Activated B cell treated with CpG ODN at 0.5 μM for 24 hours (primary cell): ENCODE measurements at regions not wholly inside any gene's neighbourhood (a gene's known extent, or its start where the extent isn't known, plus 50 kb on each side); places are given as distances from the start of the nearest gene placed in this dataset.
A peak's percentile ranks its signal among the peaks of the same experiment; 100 is the strongest.

ENCODE experiments used
- ATAC-seq: fragments of 200-7000 bp; cut with Tn5 transposase; one replicate; pipeline ENCODE4 v1.10.0; 2021; ENCODE audit warnings: low read depth, mild to moderate bottlenecking, moderate library complexity
- CTCF ChIA-PET: fragments of 350-600 bp; sonication (Branson Sonifier 250); formaldehyde crosslinking; loops from one replicate; lab custom pipeline; 2021; ENCODE audit warnings: antibody characterized with exemption; lab: Charles Lee
- POLR2A ChIA-PET: fragments of 350-600 bp; sonication (Branson Sonifier 250); formaldehyde crosslinking; loops from one replicate; lab custom pipeline; 2021; ENCODE audit warnings: antibody characterized with exemption; lab: Charles Lee
- DNase-seq: peaks from one replicate; pipeline ENCODE4 v3.0.0; 2022
- H3K27ac Mint-ChIP-seq: one replicate; pipeline ENCODE4 v1.8.0; 2020; ENCODE audit warnings: mixed read lengths
- H3K27me3 Mint-ChIP-seq: one replicate; pipeline ENCODE4 v1.8.0; 2021; ENCODE audit warnings: mixed read lengths
- H3K36me3 Mint-ChIP-seq: one replicate; pipeline ENCODE4 v1.8.0; 2021; ENCODE audit warnings: low read depth, mixed read lengths
- H3K4me1 Mint-ChIP-seq: one replicate; pipeline ENCODE4 v1.8.0; 2021; ENCODE audit warnings: mixed read lengths
- H3K4me3 Mint-ChIP-seq: one replicate; pipeline ENCODE4 v1.8.0; 2020; ENCODE audit warnings: mild to moderate bottlenecking, mixed read lengths
- H3K9me3 Mint-ChIP-seq: one replicate; pipeline ENCODE4 v1.8.0; 2020; ENCODE audit warnings: mixed read lengths
- CTCF ChIP-seq: fragments of 200-600 bp; IDR thresholded peaks from one replicate; pipeline ENCODE4 v1.8.0; 2022; ENCODE audit warnings: antibody characterized with exemption, mild to moderate bottlenecking
- intact Hi-C: fragments of 100-400 bp; cut with micrococcal nuclease; formaldehyde crosslinking; loops from one replicate; pipeline ENCODE4 v1.15.1; 2024

- ChIA-PET CTCF (interaction anchor here (0.9 to 1.3 kb wide), 4 partner anchors 16 to 186 kb away, joined by 3 read pairs; no protein-coding TSS in a partner anchor), POLR2A (no interaction called here)
- Mint-ChIP-seq H3K4me3 (no peak overlapping the region), H3K27me3 (peaks cover 7% of the 10 kb centered on the region), H3K36me3 (no peaks in the 10 kb centered on the region), H3K27ac (no peak overlapping the region), H3K9me3 (no peaks in the 10 kb centered on the region), H3K4me1 (peaks cover 6% of the 10 kb centered on the region)
- ATAC-seq (peak; percentile 87), DNase-seq (no peak)
- intact Hi-C loops = no loop called here
- no peak for TF ChIP-seq CTCF
Measured at GRCh38 chr12:69052613-69053408, 119.8 kb upstream of the CPM start.

DNA sequence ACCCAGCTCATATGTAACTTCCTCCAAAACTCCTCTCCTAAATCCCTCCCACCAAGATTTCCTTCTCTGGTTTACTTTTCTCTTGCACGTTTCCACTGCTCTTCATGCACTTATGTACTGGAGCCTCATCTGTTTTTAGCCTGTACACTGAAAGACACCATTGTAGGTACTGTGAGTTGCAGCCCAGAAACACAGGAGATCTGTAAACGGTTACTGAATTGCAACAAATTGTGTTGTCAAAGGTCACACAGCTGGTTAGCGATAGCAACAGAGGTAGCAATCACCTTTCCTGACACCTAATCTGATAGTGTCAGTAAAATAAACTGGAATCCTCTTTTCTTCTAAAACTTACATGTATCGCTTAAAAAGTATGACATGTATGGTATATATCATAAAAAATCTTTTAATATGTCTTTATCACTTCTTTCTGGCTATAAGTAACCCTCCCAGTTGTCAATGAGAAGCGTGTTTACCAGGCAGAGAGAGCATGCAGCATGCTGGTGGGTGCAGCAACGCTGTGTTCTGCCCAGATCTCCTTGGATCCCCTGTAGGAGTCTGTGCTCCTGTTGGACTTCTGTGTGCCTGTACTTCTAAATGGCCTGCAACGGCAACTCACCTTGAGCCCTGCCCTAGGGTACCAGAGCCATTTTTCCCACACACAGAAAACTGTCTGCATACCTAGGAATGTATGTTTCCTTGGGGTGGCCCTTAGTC, 121.5 kb upstream of the CPM start:
- Mint-ChIP-seq H3K36me3 (no peaks in the 10 kb centered on the region), H3K4me3 (no peak overlapping the region), H3K9me3 (no peaks in the 10 kb centered on the region), H3K27ac (no peak overlapping the region), H3K4me1 (peaks cover 6% of the 10 kb centered on the region), H3K27me3 (peaks cover 7% of the 10 kb centered on the region)
- no peak for ATAC-seq
- POLR2A ChIA-PET = no interaction called here
- CTCF ChIA-PET = no interaction called here
- TF ChIP-seq CTCF = no peak
- DNase-seq = no peak
- intact Hi-C loops = no loop called here

DNA sequence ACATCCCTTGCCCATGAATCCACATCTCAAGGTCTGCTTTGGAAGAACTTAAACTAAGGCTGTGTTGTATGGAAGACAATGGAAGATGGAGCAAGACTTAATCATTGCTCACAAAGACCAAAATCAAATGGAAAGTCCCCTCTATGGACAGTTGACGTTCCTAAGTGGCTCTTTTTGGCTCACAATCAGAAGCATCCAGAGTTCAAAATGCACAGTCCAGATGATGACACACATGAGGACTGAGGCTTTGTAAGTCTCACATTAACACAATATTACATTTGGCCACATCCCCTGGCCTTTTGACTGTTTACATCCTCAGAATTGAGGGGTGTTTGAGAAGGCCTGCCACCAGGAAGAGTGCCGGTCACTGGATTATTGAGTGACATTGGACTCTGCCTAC, 122.3 kb upstream of the CPM start:
- H3K4me3 Mint-ChIP-seq = no peak overlapping the region
- H3K27me3 Mint-ChIP-seq = peaks cover 7% of the 10 kb centered on the region
- intact Hi-C loops = no loop called here
- peaks cover 6% of the 10 kb centered on the region for H3K4me1 Mint-ChIP-seq
- no peaks in the 10 kb centered on the region for H3K9me3 Mint-ChIP-seq
- DNase-seq (no peak), ATAC-seq (no peak)
- no peak for TF ChIP-seq CTCF
- CTCF ChIA-PET = no interaction called here
- POLR2A ChIA-PET = no interaction called here
- no peaks in the 10 kb centered on the region for H3K36me3 Mint-ChIP-seq
- no peak overlapping the region for H3K27ac Mint-ChIP-seq

DNA sequence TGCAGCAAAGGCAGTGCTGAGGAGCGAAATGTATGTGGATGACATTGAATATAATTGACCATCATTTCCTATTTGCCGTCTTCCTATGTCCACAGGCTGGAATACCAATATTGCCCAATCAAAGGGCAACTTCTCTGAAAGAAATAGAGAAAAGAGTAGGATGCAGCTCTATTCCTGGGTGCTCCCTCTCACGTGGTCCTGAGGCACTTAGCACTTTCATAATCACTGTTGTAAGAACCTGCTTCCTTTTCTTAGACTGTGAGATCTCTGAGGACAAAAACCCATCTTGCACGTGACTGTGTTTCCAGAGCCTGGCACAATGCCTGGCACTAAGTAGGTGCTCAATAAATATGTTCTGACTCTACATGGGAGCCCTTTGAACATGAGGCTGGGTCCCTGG, 122.7 kb upstream of the CPM start:
- H3K9me3 Mint-ChIP-seq = no peaks in the 10 kb centered on the region
- no peak for TF ChIP-seq CTCF
- ATAC-seq (no peak), DNase-seq (no peak)
- ChIA-PET CTCF (no interaction called here), POLR2A (no interaction called here)
- no peak overlapping the region for H3K4me3 Mint-ChIP-seq
- intact Hi-C loops = no loop called here
- no peak overlapping the region for H3K27ac Mint-ChIP-seq
- H3K27me3 Mint-ChIP-seq = peaks cover 7% of the 10 kb centered on the region
- H3K36me3 Mint-ChIP-seq = no peaks in the 10 kb centered on the region
- peaks cover 6% of the 10 kb centered on the region for H3K4me1 Mint-ChIP-seq

GRCh38 chr12:69056743-69057515, 124.0 kb upstream of the CPM start:
- peaks cover 6% of the 10 kb centered on the region for H3K4me1 Mint-ChIP-seq
- no peaks in the 10 kb centered on the region for H3K27me3 Mint-ChIP-seq
- ATAC-seq (no peak), DNase-seq (no peak)
- H3K9me3 Mint-ChIP-seq = no peaks in the 10 kb centered on the region
- intact Hi-C loops = no loop called here
- ChIA-PET CTCF (no interaction called here), POLR2A (no interaction called here)
- TF ChIP-seq CTCF = no peak
- no peak overlapping the region for H3K4me3 Mint-ChIP-seq
- H3K27ac Mint-ChIP-seq = no peak overlapping the region
- H3K36me3 Mint-ChIP-seq = no peaks in the 10 kb centered on the region
